Rectal smooth muscle tissue (tissue), 1 donor: ENCODE measurements at regions not wholly inside any gene's neighbourhood (a gene's known extent, or its start where the extent isn't known, plus 50 kb on each side); places are given as distances from the start of the nearest gene placed in this dataset.
"Not testable (repeated sequence)": the region's sequence is repeated elsewhere in the genome, so short reads cannot be mapped to it uniquely, and the experiment has no call there.

ENCODE experiments used
- H3K27ac ChIP-seq: one replicate; pipeline ENCODE4 v1.7.0; 2013; ENCODE audit warnings: low read depth, low read length, inconsistent platforms
- H3K27me3 ChIP-seq: one replicate; pipeline ENCODE4 v1.7.0; 2013; ENCODE audit warnings: low read length; ENCODE audit not compliant: control insufficient read depth, insufficient read depth
- H3K36me3 ChIP-seq: one replicate; pipeline ENCODE4 v1.7.0; 2013; ENCODE audit warnings: low read length; ENCODE audit not compliant: control insufficient read depth, insufficient read depth
- H3K4me1 ChIP-seq: one replicate; pipeline ENCODE4 v1.7.0; 2013; ENCODE audit warnings: low read length; ENCODE audit not compliant: control insufficient read depth, insufficient read depth
- H3K4me3 ChIP-seq: one replicate; pipeline ENCODE4 v1.7.0; 2013; ENCODE audit warnings: low read length
- H3K9ac ChIP-seq: one replicate; pipeline ENCODE4 v1.7.0; 2013; ENCODE audit warnings: low read length

DNA sequence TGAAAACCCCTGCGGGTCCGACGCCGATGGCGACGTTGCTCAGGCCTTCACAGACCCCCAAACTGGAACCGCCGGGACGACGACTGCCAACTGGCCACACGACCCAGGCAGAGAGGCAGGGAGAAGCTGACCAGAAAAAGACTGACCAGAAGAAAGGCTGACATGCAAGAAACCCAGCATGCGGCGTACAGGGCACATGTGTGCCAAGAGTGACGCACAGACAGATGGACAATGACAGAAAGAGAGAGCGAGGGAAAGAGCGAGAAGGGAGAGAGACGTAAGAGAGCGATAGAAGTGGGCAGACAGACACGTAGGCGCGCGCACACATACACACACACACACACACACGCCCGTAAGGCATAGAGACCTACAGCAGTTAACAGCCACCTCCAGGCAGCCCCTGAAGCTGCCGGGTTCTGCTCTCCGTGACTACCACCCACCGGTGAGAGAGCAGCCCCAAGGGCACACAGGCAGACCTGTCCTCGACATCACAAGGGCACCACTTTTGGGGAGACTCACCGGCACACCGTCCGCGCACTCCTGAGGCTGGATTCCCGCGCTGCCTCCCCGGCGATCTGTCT, 67.2 kb upstream of the ZNF527 start:
- Histone ChIP-seq H3K4me1 (no peaks in the 10 kb centered on the region), H3K27me3 (no peaks in the 10 kb centered on the region), H3K4me3 (peak overlapping the region; percentile 66), H3K27ac (no peak overlapping the region), H3K36me3 (no peaks in the 10 kb centered on the region), H3K9ac (no peak overlapping the region)

DNA sequence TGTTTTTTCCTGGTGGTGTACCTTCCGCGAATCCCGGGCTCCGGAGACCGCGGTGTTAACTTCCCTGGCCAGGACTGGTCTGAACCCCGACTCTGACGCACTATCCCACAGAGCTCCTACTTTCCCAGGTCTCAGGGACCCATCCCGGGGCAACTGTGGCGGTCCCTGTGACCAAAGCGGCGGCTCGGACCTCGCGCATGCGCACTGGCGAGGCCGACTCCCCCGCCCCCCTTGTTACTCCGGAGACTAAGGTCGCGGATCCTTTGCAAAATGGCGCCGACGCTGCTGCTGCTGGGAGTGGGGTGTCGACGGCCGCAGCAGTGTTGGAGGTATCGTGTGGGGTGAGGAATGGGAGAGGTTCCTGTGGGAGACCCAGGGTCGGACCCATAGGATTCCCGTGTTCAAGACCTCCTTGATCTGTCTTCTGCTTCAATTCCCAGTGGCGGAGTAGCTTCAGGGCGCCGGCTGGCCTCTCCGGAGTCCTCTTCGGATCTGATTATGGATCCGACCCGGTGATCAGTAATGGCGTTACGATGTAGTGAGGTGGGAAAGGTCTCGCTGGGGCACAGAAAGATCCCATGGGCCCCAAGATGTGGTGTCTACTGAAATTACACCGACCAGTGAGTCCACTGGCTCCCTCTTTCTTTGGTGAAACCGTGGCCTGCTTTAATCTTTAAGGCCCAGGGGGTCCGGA, 66.6 kb upstream of the ZNF527 start:
- H3K36me3 ChIP-seq, result no peaks in the 10 kb centered on the region
- no peak overlapping the region for H3K9ac ChIP-seq
- no peak overlapping the region for H3K27ac ChIP-seq
- peak overlapping the region; percentile 66 for H3K4me3 ChIP-seq
- no peaks in the 10 kb centered on the region for H3K27me3 ChIP-seq
- H3K4me1 ChIP-seq, result no peaks in the 10 kb centered on the region

DNA sequence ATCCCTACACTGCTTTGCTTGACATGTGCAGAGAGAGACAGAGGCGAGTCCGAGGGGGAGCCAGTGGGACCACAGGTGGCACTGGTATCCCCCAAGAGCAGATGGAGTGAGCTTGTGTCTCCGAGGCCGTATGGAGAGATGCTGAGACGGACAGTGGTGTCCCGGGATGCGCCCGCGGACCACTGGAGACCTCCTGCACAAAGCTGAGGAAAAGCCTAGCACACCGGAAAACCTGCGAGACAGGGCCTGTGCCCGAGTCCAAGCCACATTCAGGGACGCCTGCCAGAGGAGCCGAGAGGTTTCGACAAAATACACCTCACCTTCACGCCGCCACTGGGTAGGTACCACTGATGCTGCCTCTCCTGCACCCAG, 66.0 kb upstream of the ZNF527 start:
- peak overlapping the region; percentile 40 for H3K4me3 ChIP-seq
- H3K9ac ChIP-seq, result no peak overlapping the region

DNA sequence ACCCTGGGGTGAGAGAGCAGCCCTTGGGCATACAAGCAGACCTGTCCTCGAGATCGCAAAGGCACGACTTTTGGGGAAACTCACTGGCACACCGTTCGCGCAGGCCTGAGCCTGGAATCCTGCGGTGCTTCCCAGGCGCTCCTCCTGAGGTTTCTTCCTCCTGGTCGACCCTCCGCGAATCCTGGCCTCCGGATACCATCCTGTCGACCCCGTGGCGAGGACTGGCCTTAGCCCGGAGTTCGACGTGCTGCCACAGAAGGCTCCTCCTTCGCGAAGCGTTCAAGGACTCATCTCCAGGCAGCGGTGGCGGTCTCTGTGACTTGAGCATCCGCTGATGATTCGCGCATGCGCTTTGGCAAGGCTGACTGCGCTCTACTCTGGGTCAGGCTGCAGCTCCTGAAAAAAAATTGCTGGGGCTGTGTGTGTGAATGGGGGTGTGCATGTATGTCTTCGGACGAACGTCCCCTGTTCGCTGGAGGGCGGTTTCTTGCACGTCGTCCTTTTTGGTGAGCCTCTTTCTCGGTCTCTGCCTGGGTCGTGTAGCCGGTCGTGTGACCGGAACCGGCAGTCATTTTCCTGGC, 64.4 kb upstream of the ZNF527 start:
- no peak overlapping the region for H3K9ac ChIP-seq
- no peaks in the 10 kb centered on the region for H3K36me3 ChIP-seq
- no peak overlapping the region for H3K27ac ChIP-seq
- no peak overlapping the region for H3K4me3 ChIP-seq
- no peaks in the 10 kb centered on the region for H3K4me1 ChIP-seq
- H3K27me3 ChIP-seq, result no peaks in the 10 kb centered on the region

More for the DNA sequence above, 66.0 kb upstream of the ZNF527 start:
- H3K4me1 ChIP-seq, result no peaks in the 10 kb centered on the region
- no peak overlapping the region for H3K27ac ChIP-seq
- no peaks in the 10 kb centered on the region for H3K27me3 ChIP-seq
- no peaks in the 10 kb centered on the region for H3K36me3 ChIP-seq

DNA sequence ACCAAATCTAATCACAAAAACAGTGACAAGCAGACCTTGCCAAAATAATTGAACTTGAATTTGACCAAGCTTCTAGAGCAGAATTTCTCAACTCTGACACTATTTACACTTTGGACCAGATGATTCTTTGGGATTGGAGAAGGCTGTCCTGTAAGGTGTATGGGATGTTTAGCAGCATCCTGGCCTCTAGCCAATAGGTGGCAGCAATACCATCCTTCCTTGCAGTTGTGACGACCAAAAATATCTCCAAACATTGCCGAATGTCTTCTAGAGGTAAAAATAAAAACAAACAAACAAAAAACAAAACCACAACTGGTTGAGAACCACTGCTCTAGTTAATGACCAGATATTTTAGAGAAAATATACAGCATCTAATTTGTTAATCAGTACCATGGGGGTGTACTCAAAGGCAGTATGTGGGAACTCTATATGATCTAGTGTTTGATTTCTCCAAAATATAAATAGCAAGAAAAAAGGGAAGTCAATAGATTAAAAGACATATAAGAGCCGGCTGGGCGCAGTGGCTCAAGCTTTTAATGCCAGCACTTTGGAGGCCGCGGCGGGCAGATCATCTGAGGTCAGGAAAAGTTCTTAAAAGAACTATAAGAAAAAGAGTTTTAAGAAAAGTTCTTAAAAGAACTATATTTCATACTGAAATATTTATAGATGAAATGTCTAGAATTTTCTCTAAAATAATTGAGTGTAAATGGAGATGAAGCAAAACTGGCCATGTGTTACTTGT, 60.9 kb upstream of the ZNF527 start:
- no peak overlapping the region for H3K4me3 ChIP-seq
- no peak overlapping the region for H3K9ac ChIP-seq
- no peaks in the 10 kb centered on the region for H3K27me3 ChIP-seq
- H3K27ac ChIP-seq, result no peak overlapping the region
- H3K36me3 ChIP-seq, result no peaks in the 10 kb centered on the region
- H3K4me1 ChIP-seq, result peaks cover 2% of the 10 kb centered on the region

DNA sequence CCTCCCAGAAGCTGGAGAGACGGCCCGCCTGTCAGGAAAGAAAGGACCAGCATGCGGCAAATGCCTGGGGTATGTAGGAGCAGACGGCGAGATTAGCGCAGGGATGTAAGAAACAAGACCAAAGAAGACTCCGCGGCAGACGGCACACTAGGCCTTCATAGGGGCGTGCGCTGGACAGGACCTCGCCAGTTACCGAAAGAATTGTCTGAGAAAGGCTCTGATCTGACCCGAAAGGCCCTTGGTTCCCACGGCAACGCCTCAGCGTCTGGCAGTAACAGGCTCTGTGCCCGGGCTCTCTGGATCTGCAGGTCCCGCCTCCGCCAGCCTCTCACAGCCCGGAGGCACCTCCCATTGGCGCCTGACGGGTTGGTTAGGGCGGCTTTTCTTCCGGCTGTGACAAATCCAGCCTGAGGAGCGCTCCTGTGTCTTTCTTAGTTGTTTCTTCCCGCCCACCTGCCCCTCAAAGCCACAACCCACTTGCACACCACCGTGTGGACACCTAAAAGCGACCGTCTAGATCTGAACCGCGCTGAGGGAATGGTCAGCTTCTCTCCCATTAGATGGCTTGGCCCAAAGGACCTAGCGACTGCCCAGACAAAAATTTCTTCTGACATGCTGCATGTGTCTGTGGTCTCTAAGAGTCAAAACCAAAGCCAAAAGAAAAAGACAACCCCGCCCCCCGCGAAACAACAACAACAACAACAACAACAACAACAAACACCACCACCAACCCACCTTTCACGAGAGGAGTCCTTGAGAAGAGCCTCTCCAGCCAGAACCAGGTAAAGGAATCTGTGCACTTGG, 58.2 kb upstream of the ZNF527 start:
- H3K4me1 ChIP-seq, H3K27me3 ChIP-seq, H3K36me3 ChIP-seq, H3K9ac ChIP-seq: not testable (repeated sequence)
- Histone ChIP-seq H3K27ac (peak overlapping the region; percentile 65), H3K4me3 (peak overlapping the region; percentile 70)

DNA sequence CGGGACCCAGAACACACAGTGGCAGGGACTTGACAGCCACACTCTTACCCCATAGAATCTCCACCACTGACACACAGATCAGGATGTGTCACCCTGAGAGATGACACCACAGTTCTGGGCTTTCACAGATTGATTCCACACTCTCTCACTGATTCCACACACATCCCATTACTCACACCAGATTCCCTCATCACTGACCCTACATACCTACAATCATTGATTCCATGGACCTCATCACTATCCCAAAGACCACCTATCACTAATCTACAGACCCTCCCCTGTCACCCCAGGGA, 57.6 kb upstream of the ZNF527 start:
- peak overlapping the region; percentile 65 for H3K27ac ChIP-seq
- peaks cover 2% of the 10 kb centered on the region for H3K4me1 ChIP-seq
- H3K36me3 ChIP-seq, result no peaks in the 10 kb centered on the region
- H3K4me3 ChIP-seq, result peak overlapping the region; percentile 54
- no peaks in the 10 kb centered on the region for H3K27me3 ChIP-seq
- H3K9ac ChIP-seq, result no peak overlapping the region

DNA sequence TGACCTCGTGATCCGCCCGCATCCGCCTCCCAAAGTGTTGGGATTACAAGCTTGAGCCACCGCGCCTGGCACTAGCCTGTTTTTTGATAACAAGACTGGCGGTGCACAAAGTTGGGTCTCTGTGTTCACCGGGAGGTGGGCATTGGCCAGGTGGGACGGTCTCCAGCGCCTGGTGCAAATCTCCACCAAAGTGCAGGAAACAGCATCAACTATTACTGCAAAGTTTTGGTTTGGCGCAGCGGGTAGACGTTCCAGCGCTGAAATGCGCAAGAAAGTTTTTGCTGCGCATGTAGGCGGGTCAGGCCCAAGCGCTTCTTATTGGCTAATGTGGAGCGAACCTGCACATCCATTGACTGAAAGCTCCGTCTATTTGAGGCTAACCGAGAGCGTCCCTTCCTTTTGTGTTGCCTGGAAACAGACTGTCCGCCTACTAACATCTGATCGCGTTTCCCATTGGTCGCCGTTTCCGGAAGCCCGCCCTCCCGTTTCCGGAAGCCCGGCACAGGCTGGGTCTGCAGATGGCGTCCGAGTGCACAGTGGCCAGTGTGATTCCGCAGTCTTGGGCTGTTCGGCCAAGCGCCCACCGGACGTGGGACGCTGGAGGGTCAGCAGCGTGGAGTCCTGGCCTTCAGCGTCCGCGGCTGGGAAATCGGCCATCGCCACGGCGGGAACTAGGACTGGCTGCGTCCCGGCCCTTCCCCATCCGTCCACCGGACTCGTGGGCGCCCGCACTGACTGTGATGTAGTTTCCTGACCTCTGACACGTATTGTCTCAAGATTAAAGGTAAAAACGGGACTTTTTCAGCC, 53.3 kb upstream of the ZNF527 start:
- Histone ChIP-seq H3K36me3 (no peaks in the 10 kb centered on the region), H3K27ac (peak overlapping the region; percentile 85), H3K4me3 (peak overlapping the region; percentile 89), H3K4me1 (no peaks in the 10 kb centered on the region), H3K27me3 (no peaks in the 10 kb centered on the region), H3K9ac (peak overlapping the region; percentile 76)

DNA sequence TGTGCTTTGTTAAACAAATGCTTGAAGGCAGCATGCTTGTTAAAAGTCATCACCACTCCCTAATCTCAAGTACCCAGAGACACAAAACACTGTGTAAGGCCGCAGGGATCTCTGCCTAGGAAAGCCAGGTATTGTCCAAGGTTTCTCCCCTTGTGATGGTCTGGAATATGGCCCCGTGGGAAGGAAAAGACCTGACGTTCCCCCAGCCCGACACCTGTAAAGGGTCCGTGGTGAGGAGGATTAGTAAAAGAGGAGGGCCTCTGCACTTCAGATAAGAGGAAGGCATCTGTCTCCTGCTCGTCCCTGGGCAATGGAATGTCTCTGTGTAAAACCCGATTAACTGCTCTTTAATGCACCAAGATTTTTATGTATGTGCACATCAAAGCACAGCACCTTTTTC, 49.9 kb upstream of the ZNF527 start:
- not testable (repeated sequence) for H3K4me1 ChIP-seq, H3K9ac ChIP-seq, H3K36me3 ChIP-seq, H3K4me3 ChIP-seq, H3K27ac ChIP-seq, H3K27me3 ChIP-seq
